ENCODE measurements at regions not wholly inside any gene's neighbourhood (a gene's known extent, or its start where the extent isn't known, plus 50 kb on each side); places are given as distances from the start of the nearest gene placed in this dataset.
"Not testable (repeated sequence)": the region's sequence is repeated elsewhere in the genome, so short reads cannot be mapped to it uniquely, and the experiment has no call there.

DNA sequence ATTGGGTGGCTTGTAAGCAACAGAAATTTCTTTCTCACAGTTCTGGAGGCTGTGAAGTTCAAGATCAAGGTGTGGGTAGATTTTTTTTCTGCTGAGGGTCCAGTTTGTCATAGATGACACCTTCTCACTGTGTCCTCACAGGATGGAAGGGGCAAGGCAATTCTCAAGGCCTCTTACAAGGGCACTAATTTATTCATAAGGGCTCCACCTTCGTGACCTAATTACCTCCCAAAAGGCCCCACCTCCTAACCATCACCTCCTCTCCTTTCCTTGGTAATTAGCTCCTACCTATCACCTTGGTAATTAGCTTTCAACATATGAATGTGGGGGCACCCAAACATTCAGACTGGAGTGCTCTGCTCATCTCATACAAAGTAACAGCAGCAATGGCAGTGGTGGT lies 92.3 kb upstream of the CD44 start:
- no peak for DNase-seq (ENCODE audit: low read depth)

- DNase-seq (ENCODE audit: low read depth), result peak; percentile 25
These were observed 91.8 kb upstream of the CD44 start for GRCh38 chr11:35047179-35047578.

DNA sequence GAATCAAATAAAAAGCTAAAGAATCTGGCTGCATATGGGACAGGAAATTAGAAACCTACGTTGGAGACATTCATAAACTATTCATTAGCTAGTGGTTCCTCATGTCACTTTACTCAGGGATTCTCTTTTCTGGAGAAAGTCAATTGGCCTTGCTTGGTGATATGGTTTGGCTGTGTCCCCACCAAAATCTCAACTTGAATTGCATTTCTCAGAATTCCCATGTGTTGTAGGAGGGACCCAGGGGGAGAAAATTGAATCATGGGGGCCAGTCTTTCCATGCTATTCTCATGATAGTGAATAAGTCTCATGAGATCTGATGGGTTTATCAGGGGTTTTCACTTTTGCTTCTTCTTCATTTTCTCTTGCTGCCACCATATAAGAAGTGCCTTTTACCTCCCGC lies 91.2 kb upstream of the CD44 start:
- DNase-seq (ENCODE audit: low read depth), result no peak

DNA sequence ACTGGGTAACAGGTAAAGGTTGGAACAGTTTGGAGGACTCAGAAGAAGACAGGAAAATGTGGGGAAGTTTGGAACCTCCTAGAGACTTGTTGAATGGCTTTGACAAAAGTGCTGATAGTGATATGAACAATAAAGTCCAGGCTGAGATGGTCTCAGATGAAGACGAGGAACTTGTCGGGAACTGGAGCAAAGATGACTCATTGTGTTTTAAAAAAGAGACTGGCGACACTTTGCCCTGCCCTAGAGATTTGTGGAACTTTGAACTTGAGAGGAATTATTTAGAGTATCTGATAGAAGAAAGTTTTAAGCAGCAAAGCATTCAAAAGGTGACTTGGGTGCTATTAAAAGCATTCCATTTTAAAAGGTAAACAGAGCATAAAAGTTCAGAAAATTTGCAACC lies 90.6 kb upstream of the CD44 start:
- DNase-seq (ENCODE audit: low read depth), result not testable (repeated sequence)

GRCh38 chr11:35049859-35050531 lies 89.0 kb upstream of the CD44 start:
- no peak for DNase-seq (ENCODE audit: low read depth)

GRCh38 chr11:35050541-35050995 lies 88.4 kb upstream of the CD44 start:
- no peak for DNase-seq (ENCODE audit: low read depth)

- no peak for DNase-seq (ENCODE audit: low read depth)
These were observed 82.4 kb upstream of the CD44 start for GRCh38 chr11:35056391-35057093.

- no peak for DNase-seq (ENCODE audit: low read depth)
These were observed 80.9 kb upstream of the CD44 start for GRCh38 chr11:35057926-35058668.

- DNase-seq (ENCODE audit: low read depth), result no peak
These were observed 80.1 kb upstream of the CD44 start for GRCh38 chr11:35058669-35059434.

DNA sequence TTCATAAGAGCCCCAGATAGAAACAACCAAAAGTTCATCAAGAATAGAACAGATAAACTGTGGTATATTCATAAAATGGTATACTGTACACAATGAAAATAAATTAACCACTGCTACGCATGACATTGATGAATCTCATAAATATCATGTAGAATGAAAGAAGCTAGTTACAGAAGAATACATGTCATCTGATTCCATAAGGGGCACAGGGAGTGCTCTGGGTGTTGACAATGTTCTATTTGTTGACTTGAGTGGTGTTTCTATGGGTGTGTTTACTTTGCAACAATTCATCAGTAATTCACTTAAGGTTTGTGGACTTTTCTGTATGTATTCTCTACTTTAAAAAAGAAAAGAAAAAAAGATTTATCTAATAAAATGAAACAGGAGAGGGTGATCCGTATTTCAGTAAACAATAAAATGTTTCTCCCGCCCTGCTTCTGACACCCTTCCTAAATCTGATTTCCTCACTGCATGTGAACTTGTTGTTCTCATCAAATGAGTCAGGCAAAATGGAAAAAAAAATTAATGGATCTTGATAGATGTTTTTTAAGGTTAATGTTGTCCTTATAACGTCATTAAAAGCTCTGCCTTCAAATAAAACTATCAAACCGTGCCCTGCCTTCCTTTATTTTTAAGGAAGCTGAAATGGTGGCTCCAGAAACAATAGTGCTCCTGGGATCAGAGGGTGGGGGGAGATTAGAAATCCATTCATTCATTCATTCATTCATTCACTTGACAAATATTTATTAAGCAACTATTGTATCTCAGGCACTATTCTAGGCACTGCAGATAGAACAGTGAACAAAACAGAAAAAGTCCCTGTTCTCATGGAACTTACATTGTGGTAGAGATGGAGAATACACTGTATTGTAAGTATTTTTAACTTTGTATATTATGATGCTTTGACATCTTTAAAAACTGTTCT lies 77.2 kb upstream of the CD44 start:
- DNase-seq (ENCODE audit: low read depth), result no peak

- DNase-seq (ENCODE audit: low read depth), result no peak
These were observed 75.5 kb upstream of the CD44 start for GRCh38 chr11:35063488-35063931.

- DNase-seq (ENCODE audit: low read depth), result no peak
These were observed 74.7 kb upstream of the CD44 start for GRCh38 chr11:35064114-35064800.

DNA sequence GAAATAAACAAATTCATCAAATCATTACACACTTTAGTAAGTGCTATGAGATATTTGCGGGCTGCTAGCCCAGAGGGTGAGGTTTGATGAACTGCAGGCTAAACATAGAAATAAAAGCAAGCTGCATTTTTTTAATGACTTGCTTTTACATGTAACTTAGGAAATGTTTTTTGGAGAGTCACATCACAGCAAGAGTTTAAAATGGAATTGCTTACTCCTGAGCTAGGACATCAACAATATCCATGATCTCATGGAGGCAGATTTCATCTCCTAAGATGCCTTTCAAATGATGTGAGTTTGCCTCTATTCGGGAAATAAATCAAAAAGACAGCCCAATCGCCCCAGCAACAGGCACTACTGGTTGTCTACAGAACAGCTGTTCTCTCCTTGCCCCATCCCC lies 73.4 kb upstream of the CD44 start:
- DNase-seq (ENCODE audit: low read depth), result no peak

DNA sequence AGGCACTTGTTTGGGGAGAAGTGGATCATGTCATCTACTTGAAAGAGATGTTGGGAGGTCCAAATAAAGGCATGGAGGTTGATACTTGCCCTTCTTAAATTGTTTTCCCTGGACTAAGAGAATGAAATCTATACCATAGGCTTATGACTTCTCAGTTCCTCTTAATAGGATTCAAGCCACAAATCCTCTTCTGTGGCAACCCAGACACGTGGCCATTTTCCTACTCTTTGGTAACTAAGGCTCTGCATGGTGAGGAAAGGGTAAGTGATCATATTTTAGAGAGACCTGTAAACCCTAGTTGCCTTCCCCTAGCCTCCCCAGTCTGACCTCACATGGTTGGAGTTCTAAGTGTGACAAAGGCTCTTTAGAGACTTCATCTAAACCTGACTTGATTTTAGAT lies 72.9 kb upstream of the CD44 start:
- DNase-seq (ENCODE audit: low read depth), result no peak

- no peak for DNase-seq (ENCODE audit: low read depth)
These were observed 72.1 kb upstream of the CD44 start for GRCh38 chr11:35066783-35067423.

DNA sequence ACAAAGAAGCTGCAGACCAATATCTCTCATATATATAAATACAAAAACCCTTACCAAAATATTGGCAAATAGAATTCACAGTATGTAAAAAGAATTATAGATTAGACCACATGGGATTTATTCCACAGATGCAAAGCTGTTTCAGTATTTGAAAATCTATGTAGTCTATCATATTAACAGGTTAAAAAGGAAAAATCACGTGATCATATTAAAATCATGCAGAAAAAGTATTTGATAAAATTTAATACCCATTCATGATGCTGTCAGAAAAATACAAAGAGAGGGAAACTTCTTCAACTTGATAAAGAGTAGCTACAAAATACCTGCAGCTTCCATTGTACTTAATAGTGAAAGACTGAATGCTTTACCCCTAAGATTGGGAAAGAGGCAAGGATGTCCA lies 67.2 kb upstream of the CD44 start:
- no peak for DNase-seq (ENCODE audit: low read depth)

- no peak for DNase-seq (ENCODE audit: low read depth)
These were observed 65.1 kb upstream of the CD44 start for GRCh38 chr11:35073691-35074419.

GRCh38 chr11:35076201-35077100 lies 62.5 kb upstream of the CD44 start:
- DNase-seq (ENCODE audit: low read depth), result no peak
